Osteoblast (primary cell): ENCODE measurements at regions not wholly inside any gene's neighbourhood (a gene's known extent, or its start where the extent isn't known, plus 50 kb on each side); places are given as distances from the start of the nearest gene placed in this dataset.
A peak's percentile ranks its signal among the peaks of the same experiment; 100 is the strongest.

Experiments
- DNase-seq: peaks from one replicate; pipeline ENCODE4 v3.0.0; 2011; ENCODE audit warnings: low spot score, mixed read lengths; ENCODE audit not compliant: insufficient read length; ENCODE audit errors: missing footprints
- H2AFZ ChIP-seq: 2 replicates; pipeline ENCODE4 v1.6.0; 2011; ENCODE audit warnings: mild to moderate bottlenecking, low read length
- H3K27ac ChIP-seq: 2 replicates; pipeline ENCODE4 v1.5.1; 2011; ENCODE audit warnings: mild to moderate bottlenecking, low read depth, low read length, moderate library complexity
- H3K27me3 ChIP-seq: 2 replicates; pipeline ENCODE4 v1.6.0; 2012; ENCODE audit warnings: mild to moderate bottlenecking, control low read depth, inconsistent platforms, low read length, moderate library complexity; ENCODE audit not compliant: insufficient read depth
- H3K36me3 ChIP-seq: 2 replicates; pipeline ENCODE4 v1.5.1; 2011; ENCODE audit warnings: mild to moderate bottlenecking, low read length, control low read depth, moderate library complexity; ENCODE audit not compliant: insufficient read depth
- H3K4me1 ChIP-seq: 2 replicates; pipeline ENCODE4 v1.5.1; 2011; ENCODE audit warnings: mild to moderate bottlenecking, low read length, control low read depth, moderate library complexity; ENCODE audit not compliant: insufficient read depth
- H3K4me2 ChIP-seq: 2 replicates; pipeline ENCODE4 v1.6.0; 2011; ENCODE audit warnings: mild to moderate bottlenecking, low read length; ENCODE audit not compliant: insufficient read depth
- H3K4me3 ChIP-seq: fragments of 200-600 bp; sonication (generic); 3 replicates; pipeline ENCODE4 v1.5.1; 2012; ENCODE audit warnings: mild to moderate bottlenecking, low read length, inconsistent platforms; ENCODE audit not compliant: insufficient read depth
- H3K79me2 ChIP-seq: 2 replicates; pipeline ENCODE4 v1.6.0; 2012; ENCODE audit warnings: mild to moderate bottlenecking, low read length, control low read depth, inconsistent platforms; ENCODE audit not compliant: insufficient read depth
- H3K9me3 ChIP-seq: 2 replicates; pipeline ENCODE4 v1.5.1; 2011; ENCODE audit warnings: low read depth, low read length, control low read depth
- H4K20me1 ChIP-seq: 2 replicates; pipeline ENCODE4 v1.6.0; 2012; ENCODE audit warnings: mild to moderate bottlenecking, low read length, control low read depth; ENCODE audit not compliant: insufficient read depth
- CTCF ChIP-seq: IDR thresholded peaks from 2 replicates; pipeline ENCODE4 v1.5.1; 2011; ENCODE audit warnings: mild to moderate bottlenecking, low read depth, low read length, moderate library complexity; ENCODE audit errors: extremely low read depth

- Histone ChIP-seq H3K36me3 (no peaks in the 10 kb centered on the region), H3K27ac (no peak overlapping the region), H4K20me1 (no peaks in the 10 kb centered on the region), H3K4me3 (no peak overlapping the region), H3K27me3 (no peaks in the 10 kb centered on the region), H3K4me1 (no peaks in the 10 kb centered on the region), H3K4me2 (no peak overlapping the region), H3K9me3 (no peaks in the 10 kb centered on the region), H3K79me2 (no peaks in the 10 kb centered on the region), H2AFZ (no peak overlapping the region)
- DNase-seq = no peak
- TF ChIP-seq CTCF = no peak
These were observed 436.3 kb upstream of the MAGEB18 start for GRCh38 chrX:25701876-25702275.

GRCh38 chrX:25717122-25717521 lies 421.0 kb upstream of the MAGEB18 start:
- Histone ChIP-seq H3K79me2 (no peaks in the 10 kb centered on the region), H3K27me3 (no peaks in the 10 kb centered on the region)

GRCh38 chrX:25721564-25721963 lies 416.6 kb upstream of the MAGEB18 start:
- no peaks in the 10 kb centered on the region for H4K20me1 ChIP-seq
- H3K79me2 ChIP-seq = no peaks in the 10 kb centered on the region
- no peaks in the 10 kb centered on the region for H3K9me3 ChIP-seq
- H3K4me3 ChIP-seq = no peak overlapping the region
- H3K4me1 ChIP-seq = no peaks in the 10 kb centered on the region
- no peak overlapping the region for H3K27ac ChIP-seq
- no peak for DNase-seq
- no peak overlapping the region for H2AFZ ChIP-seq
- no peak overlapping the region for H3K4me2 ChIP-seq
- TF ChIP-seq CTCF = peak; percentile 11
- no peaks in the 10 kb centered on the region for H3K36me3 ChIP-seq
- no peaks in the 10 kb centered on the region for H3K27me3 ChIP-seq

More at GRCh38 chrX:25717122-25717521, 421.0 kb upstream of the MAGEB18 start:
- Histone ChIP-seq H2AFZ (no peak overlapping the region), H3K4me1 (no peaks in the 10 kb centered on the region), H3K36me3 (no peaks in the 10 kb centered on the region), H4K20me1 (no peaks in the 10 kb centered on the region), H3K4me2 (no peak overlapping the region), H3K9me3 (no peaks in the 10 kb centered on the region), H3K27ac (no peak overlapping the region), H3K4me3 (no peak overlapping the region)
- TF ChIP-seq CTCF = no peak
- no peak for DNase-seq

GRCh38 chrX:25726539-25726938 lies 411.6 kb upstream of the MAGEB18 start:
- Histone ChIP-seq H2AFZ (no peak overlapping the region), H3K27me3 (no peaks in the 10 kb centered on the region), H3K4me1 (no peaks in the 10 kb centered on the region), H4K20me1 (no peaks in the 10 kb centered on the region), H3K36me3 (no peaks in the 10 kb centered on the region), H3K9me3 (no peaks in the 10 kb centered on the region), H3K27ac (no peak overlapping the region), H3K4me3 (no peak overlapping the region), H3K79me2 (no peaks in the 10 kb centered on the region), H3K4me2 (no peak overlapping the region)
- no peak for TF ChIP-seq CTCF
- DNase-seq = no peak
